Uterus (tissue), 2 donors: ENCODE measurements at regions not wholly inside any gene's neighbourhood (a gene's known extent, or its start where the extent isn't known, plus 50 kb on each side); places are given as distances from the start of the nearest gene placed in this dataset.

Experiments used
- POLR2A ChIP-seq, 2 donors: fragments of 450-650 bp; IDR thresholded peaks; one replicate each; pipeline ENCODE4 v1.6.1; 2016; ENCODE audit warnings: antibody characterized with exemption in 2 of 2, mild to moderate bottlenecking in 1 of 2, moderate library complexity in 1 of 2
- TF ChIP-seq, protein P1 (sequence below), 4 experiments: fragments of 200-600 bp in 2 of 4; fragments of 450-650 bp in 2 of 4; sonication (generic) in 2 of 4; IDR thresholded peaks; one replicate each; pipeline ENCODE4 v1.5.1; 2016 to 2019; ENCODE audit warnings: antibody characterized with exemption in 4 of 4, mild to moderate bottlenecking in 2 of 4, moderate library complexity in 1 of 4

DNA sequence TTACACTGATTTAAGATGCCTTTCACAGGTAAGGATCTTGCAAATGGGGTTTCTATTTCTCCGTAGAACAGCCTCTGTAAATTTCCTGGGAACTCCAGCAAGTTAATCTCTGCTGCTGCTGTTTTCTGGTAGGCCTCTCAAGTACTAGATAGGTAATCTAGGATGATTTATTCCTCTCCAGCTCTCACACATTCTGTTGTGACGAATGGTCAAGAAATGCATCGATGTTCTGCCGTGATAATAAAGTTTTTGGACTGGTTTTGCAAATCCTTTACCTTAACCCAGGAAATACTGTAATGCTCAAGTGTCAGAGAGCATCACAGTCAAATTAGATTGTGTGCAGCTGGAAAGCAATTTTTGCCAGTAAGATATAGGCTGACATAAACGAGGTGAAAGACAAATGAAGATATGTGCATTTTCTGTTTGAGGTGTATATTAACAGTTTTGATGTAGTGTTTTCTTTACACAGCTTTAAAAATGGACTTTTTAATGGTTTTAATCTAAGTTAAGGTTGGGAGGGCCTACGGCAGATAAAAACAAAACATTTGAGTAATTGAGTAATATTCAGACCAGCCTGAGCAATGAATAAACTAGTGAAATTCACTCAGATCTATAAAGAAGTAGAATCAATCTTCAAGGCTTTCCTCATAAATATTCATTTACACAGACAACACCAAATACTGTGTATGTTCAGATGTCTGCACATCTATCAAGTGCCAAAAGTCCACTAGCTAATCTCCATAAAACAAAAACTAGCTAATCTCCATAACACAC is 300.6 kb upstream of the EDIL3 start:
- TF ChIP-seq, protein P1, sequence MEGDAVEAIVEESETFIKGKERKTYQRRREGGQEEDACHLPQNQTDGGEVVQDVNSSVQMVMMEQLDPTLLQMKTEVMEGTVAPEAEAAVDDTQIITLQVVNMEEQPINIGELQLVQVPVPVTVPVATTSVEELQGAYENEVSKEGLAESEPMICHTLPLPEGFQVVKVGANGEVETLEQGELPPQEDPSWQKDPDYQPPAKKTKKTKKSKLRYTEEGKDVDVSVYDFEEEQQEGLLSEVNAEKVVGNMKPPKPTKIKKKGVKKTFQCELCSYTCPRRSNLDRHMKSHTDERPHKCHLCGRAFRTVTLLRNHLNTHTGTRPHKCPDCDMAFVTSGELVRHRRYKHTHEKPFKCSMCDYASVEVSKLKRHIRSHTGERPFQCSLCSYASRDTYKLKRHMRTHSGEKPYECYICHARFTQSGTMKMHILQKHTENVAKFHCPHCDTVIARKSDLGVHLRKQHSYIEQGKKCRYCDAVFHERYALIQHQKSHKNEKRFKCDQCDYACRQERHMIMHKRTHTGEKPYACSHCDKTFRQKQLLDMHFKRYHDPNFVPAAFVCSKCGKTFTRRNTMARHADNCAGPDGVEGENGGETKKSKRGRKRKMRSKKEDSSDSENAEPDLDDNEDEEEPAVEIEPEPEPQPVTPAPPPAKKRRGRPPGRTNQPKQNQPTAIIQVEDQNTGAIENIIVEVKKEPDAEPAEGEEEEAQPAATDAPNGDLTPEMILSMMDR (IDR thresholded peaks at IDR 0.05): no peak
- TF ChIP-seq POLR2A (IDR thresholded peaks at IDR 0.05): no peak
